Effector CD4-positive, alpha-beta T cell (primary cell): ENCODE measurements at regions not wholly inside any gene's neighbourhood (a gene's known extent, or its start where the extent isn't known, plus 50 kb on each side); places are given as distances from the start of the nearest gene placed in this dataset.

Experiments
- DNase-seq: peaks from one replicate; pipeline ENCODE4 v3.0.0-alpha.2; 2020

DNA sequence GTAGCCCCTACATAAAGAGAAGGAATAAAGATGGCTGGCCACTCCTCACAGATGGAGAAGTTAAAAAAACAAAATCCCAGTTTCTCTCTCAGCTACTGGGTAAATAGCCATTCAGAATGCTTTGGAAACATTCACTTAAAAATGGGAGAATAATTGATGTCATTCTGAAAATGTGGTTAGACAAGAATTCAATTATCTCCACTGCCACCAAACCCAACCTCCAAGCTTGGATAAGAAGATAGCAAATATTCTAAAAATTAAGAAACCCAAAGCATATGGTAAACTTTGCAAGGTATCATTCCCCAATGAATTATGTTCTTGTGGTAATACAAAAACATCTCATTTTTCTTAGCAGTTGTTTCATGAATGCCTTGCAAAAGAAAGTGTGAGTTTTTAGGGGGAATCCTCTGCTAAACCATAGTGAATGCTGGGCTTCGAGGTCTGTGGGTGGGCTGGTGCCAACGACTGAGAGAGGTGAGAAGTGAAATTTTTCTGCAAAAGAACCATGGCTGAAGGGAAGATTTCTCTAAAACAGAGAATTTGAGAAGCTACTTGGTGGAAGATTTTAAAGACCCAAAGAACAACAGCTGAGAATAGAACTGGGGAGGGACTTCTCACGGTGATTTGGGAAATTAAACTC is 497.9 kb upstream of the JARID2 start:
- DNase-seq = no peak

DNA sequence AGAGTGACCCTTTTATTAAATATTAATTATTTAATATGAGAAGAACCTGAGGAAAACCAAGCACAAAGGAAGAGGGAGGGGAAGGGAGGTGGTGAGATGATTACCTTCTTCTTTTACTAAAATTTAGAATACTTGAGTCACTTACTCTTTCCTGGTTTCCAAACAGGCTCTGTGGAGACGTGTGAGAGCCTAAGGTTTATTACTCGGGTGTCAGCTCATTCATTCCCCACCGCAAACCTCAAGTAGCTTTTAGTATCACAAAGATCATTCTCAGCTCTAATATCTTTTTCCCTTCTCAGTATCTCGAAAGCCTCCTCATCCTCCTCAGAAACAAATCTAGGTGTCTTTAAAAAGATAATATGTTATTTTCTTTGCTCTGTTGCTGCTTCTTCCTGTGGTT is 497.2 kb upstream of the JARID2 start:
- DNase-seq = no peak

DNA sequence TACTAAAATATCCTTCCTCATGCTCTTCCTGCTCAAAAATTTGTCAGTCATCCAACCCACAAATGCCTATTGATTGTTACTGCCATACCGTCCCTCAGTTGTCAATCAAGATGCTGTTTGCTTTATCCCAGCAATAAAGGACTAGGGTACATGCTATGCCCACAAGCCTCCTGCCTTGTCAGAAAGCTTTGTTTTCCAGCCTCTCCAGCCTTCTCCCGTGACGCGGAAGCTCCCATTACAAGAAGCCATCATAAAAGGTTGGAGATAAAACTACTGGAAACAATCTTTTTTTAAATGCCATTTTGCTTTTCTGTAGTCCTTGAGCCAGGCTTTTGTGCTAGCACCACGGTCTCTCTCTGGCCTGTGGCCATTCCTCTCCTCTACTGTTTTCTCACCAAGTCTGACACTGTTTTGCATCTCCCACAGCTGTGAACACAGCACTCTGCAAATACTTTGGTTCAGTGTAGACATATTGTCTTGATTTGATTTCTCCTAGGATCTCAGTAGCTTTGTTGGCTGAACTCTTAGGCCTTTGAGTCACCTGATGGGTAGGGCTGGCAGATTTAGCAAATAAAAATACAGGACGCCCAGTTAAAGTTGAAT is 495.7 kb upstream of the JARID2 start:
- DNase-seq = no peak

DNA sequence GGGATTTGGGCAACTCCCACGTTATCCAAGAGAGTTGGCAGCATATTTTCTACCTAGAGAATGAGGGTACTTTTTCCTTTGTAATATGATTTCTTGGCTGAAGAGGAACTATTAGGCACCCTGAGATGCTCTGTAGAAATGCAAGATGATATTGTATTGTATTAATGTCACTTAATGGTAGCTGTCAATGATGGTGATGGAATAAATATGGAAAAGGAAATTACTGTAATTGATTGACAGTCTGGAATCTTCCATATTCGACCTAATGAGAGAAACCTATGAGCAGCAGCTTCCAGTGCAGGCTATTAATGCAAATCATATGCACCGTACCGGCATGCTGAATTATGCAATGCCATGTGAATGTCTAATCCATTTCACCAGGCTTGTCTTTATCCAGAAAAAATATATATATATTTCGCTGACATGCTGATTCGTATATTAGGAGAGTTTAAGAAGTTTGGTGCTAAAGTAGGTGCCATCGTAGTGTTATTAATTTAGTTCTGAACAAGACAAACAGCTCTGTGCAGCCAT is 494.2 kb upstream of the JARID2 start:
- no peak for DNase-seq

DNA sequence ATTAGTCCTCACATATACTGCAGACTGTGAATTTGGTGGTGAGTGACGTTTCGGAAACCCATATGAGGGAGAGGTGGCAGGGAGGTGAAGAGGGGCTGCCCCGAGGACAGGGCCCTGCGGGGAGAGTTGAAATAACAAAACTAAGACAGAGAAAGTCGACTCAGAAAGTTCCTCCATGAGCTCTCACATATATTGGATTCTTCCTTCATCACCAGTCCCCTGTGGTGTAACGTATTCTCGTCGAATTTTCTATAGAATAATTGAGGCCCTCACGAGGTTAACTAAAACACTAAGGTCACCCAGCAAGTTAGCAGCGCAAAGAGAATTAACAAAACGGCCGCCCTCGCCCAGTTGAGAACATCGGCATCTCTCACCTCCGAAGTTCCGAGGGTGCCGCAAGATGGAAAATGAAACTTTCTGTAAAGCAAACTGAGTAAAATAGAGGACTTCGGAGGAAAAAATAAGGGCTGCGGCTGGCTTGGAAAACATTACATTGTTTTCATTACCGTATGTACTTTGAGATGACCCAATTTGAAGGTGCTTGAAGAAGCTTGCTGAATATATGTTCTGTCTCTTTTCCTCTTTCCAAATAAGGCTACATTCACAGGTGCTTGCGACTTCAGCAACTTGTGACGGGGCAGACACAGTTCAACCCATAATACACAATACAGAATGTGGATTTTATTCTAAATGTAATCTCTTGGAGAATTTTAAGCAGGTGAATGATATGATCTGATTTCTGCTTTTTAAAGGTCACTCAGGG is 490.9 kb upstream of the JARID2 start:
- no peak for DNase-seq

DNA sequence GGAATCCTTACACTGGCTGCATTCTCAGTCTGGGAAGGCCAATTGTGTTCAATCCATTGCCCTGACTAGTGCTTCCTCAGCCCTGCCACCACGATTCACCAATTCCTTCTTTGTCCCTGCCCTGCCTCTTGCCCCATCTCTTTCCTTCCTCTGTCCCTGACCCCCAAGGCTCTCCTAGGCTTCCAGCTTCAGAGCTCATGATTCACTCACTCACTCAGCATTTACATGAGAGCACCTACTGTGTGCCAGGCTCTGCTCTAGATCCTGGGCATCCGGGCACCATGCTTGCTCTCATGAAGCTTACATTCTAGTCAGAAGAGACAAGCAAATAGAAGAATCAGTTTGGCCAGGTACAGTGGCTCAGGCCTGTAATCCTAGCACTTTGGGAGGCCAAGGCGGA is 489.5 kb upstream of the JARID2 start:
- DNase-seq = no peak

DNA sequence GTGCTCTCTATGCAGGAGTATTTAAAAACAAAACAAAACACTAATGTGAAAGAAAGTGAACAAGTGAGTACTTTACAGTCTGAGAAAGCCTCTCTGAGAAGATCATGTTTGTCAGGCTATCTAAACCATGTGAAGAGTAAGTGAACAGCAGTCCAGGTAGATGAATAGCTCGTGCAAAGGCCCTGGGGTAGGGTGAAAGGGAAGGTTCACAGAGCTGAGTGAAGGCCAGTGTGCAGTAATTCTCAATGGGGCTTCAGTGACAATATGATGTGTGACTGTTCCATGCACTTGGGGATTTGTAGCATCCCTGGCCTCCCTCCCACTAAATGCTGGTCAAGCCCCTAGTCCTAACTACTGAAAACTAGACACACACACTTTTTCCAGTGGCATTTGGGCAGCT is 488.9 kb upstream of the JARID2 start:
- DNase-seq = no peak

DNA sequence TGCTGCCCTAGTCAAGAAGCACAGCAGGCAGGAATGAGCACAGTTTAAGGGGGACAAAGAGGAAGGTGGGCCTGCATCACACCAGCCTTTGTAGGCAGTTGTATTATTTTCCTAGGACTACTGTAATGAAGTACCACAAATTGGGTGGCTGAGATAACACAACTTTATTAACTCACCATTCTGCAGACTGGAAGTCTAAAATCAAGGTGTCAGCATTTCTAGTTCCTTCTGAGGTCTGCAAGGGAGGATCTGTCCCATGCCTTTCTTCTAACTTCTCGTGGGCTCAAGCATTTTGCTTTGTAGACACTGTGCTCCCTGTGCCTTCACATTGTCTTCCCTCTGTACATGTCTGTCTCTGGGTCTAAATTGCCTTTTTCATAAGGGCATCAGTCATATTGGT is 488.5 kb upstream of the JARID2 start:
- no peak for DNase-seq

DNA sequence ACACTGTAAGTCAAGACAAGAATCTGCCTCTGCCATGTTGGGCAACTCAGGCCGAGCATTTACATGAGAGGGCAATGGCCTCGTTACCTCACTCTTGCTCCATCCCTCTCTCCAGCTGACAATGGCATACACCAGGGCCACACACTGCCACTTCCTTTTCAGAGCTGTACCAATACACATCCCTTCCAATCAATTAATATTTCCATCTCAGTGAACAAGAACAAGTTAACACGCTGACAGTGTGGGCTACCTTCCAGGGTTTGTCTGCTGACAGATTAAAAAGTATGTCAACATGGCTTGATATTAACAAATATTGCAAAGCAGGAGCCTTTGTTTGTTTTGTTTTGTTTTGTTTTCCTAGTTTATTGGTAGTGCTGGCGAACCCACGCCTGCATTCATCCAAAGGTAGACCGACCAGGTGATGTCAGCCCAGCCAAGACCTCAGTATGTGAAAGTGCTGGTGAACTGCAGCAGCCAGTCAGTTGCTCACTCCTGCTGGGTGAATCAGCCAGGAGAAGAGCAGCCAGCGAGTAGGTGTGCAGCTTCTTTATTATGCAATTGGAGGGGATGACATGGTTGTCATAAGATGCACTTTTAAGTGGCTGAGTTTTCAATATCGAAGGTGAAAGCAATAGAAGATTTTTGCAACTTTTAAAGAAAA is 487.3 kb upstream of the JARID2 start:
- no peak for DNase-seq

DNA sequence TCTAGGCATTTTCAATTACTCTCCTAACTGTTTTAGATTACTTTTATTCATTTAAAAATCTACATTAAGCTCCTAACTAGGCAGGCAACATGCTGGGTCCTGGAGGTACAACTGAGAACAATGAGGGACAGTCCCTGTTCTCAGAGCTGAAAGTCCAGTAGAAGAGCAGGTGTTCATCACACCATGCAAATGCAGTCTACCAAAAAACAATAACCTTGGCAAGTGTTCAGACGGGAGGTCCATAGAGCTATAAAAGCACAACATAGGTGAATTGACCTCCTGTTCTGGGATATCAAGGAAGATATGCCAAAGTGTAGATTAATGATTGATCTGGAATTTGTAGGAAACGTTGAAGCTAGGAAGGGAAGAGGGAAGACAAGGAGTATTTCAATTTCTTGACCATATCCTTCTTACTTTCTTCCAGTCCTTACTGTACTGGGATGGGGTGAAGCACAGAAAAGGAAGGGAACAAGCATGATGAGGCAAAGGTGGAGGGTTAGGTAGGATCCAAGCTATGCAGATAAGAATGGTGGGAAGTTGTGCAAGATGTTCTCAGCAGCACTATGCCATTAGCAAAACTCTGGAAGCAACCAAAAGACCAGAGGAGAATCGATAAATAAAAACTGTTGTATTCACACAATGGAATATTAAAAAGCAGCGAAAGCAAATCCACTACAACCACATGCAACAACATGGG is 485.7 kb upstream of the JARID2 start:
- no peak for DNase-seq

DNA sequence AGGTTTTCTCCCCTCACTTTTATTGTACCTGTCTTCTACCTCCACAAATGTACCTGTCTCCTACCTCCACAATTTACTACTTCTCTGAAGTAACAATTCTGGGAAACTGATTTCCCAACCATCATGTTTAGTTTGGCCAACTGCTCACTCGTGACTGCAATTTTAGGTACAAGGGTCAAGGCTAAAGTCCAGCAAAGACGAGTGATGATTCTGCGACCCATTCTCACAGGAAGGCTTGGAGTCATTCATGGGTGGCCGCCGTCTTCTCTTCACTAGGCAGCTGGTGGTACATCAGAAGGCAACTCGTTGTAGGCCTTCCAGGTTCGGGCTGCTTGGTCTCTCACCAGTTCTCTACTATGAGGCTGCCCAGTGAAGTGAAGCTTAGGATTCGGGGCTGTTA is 483.8 kb upstream of the JARID2 start:
- DNase-seq = no peak

DNA sequence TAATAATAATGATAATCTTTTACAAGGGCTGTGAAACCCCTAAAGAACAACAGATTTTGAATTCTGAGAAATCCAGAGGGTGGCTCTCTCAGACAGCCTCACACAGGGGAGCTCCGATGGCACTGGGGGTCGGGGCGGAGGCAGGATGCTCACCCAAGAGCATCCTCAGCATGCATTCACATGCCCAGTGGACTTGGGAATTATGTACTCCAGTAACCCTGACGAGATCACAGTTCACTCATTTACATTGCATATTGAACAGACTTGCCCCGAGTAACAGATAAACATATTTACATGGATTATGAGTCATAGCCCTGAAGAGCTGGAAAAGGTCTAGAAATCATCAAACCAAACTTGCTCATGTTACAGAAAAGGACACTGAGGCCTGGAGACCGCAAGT is 482.7 kb upstream of the JARID2 start:
- no peak for DNase-seq

DNA sequence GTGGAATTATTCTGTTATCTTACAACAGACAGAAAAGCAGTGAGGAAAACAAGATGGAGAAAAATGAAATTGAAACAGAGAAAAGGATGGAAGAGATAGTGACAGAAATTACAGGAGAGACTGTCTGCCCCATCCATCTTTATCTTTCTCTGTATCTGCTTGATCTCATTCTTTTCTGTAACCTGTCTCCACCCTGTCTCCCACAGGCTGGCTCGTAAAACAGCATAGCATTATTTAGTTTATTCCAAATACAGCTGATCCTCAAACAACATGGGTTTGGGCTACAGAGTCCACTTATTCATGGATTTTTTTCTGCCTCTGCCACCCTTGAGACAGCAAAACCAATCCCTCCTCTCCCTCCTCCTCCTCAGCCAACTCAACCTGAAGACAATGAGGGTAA is 482.3 kb upstream of the JARID2 start:
- no peak for DNase-seq

DNA sequence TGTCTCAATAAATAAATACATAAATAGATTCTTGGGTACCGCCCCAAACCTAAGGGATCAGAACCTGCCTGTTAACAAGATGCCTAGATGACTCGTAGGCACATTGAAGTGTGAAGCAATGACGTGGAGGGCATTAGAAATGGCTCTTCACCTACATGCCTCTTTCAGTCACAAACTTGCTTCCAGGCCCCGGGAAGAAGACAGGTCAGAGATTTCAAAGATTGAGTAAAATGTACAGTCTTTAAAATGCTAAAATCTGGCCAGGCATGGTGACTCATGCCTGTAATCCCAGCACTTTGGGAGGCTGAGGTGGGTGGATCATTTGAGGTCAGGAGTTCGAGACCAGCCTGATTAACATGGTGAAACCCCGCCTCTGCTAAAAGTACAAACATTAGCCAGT is 480.8 kb upstream of the JARID2 start:
- DNase-seq = no peak

DNA sequence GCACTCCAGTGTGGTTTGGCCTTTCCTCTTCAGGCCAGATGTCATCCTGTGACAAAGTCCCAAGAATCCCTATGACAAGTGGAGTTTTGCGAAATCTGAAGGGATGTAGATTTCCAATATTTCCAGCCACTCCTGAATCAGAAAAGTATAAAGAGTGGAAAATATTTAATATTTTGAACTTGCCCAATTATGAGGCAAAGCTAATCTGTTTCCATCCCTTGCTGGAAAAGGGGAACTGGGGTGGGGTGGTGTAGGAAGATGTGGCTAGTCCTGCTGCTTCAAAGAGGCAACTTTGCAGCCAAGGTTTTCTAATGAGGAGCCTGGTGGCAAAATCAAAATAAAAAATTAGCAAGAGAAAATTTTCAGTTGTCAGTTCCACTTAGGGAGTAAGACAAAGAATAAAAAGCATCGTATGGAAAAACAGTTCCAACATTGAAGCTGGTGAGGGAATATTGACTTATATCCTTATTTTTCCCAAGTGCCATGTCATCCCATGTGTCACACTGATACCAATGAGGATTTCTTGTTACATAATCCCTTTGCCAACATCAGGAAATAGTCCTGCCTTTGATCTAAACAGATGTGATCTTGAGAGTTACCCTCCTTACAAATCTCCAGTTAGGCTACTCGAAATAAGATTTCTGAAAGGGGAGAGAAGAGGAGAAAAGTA is 480.0 kb upstream of the JARID2 start:
- no peak for DNase-seq

DNA sequence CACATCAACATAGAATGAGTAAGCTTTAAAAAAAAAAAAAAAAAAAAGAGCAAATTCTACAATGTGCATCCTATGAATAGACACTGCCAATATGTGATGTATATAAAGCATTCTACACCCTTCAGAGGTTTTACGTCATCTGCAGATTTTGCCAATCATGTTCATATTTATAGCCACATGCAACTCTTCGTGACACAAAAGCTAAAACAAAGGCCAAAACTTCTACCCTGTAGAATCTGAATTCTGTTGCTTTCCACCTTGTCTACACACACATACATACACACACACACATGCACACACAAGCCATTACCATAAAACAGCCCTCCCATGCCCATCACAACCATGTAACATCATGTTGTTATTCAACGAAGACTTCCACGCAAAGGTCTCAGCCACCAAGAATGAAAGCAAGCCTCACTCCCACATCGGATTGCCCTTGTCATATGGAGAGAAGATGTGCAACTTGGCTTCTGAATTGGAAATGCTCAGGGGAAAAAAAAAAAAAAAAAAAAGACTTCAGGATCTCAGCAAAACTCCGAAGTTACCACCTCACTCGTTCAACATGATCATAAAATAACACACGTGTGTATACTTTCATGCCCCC is 479.4 kb upstream of the JARID2 start:
- no peak for DNase-seq

DNA sequence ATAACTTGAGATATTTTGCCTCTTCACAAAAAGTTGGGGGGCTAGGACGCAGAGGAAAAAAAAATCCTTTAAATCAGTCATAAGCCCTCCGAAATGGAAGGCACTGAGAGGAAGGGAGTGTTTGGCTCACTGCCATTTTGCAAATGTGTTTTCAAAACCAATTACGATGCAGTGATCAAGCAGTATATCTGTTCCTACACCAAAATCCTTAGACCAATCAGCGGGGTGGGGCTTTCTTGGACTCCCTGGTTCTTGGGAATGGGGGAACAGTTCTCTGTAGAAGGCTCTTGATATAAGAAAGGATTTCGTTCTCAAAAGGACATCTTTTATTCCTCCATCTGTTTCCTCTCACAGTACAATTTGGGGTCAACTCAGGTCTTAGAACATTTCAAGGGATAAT is 478.6 kb upstream of the JARID2 start:
- no peak for DNase-seq

DNA sequence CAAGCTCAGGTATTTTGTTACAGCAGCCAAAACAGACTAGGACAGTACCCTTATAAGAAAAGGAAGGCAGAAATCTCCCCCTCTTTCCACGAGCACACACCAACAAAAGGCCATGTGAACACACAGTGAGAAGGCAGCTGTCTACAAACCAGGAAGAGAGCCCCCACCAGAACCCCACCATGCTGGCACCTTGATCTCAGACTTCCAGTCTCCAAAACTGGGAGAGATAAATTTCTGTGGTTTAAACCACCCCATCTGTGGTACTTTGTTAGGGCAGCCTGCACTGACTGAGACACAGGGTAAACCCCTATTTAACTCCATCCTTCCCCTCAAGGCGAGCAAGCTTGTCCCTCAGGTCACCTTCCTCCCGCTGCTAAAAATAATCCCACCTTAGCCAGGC is 475.8 kb upstream of the JARID2 start:
- no peak for DNase-seq

DNA sequence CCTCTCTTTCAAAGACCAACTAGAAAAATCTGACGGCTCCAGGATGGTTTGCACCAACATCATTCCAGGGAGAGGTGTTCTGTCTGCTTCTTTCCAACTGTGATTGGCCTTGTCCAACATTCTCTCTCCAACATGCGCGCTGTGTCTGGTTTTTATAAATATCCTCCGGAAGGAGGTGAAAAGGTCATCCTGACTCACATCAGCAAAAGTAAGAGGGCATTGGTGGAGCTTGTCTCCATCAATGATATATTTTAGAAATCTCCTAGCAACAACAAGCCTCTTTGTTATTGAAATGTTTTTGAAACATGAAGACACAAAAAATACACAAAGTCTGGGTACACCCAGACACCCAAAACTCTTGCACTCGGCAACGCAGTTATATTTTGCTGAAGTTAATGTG is 475.3 kb upstream of the JARID2 start:
- DNase-seq = no peak

DNA sequence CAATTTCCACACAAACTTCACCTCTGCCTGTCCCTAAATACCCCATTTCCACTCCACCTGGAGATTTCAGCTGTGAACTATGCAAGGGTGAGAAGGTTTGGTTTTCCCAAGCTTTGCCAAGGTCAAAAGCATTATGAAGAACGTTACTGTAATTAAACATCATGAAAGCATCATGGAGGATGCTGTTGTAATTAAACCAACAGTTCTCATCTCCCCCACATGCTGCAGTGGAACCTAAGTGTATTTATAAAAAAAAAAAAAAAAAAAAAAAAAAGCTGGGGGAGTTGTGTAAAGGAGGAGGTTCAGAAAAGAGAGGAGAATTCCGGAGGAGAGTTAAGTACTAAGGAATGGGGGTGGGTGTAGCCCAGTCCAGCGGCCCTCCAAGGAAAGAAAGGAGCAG is 474.9 kb upstream of the JARID2 start:
- no peak for DNase-seq

DNA sequence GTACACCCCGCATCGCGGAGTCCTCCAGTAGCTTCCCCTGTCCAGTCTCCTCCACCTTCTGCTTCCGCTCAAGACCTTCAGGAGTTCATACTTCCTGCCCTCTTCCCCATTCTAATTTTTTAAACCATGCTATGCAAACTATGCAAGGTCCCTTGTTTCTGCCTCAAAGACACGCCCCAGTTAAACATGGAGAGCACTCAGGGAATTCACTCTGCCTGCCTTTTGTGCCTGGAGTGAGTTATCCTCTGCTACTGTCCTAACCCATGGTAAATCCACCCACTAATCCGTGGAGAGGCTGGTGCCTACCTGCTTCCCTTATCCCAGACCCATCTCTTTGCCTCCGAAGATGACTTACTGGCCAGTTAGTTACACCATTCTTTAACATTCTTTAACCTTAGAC is 473.7 kb upstream of the JARID2 start:
- no peak for DNase-seq

DNA sequence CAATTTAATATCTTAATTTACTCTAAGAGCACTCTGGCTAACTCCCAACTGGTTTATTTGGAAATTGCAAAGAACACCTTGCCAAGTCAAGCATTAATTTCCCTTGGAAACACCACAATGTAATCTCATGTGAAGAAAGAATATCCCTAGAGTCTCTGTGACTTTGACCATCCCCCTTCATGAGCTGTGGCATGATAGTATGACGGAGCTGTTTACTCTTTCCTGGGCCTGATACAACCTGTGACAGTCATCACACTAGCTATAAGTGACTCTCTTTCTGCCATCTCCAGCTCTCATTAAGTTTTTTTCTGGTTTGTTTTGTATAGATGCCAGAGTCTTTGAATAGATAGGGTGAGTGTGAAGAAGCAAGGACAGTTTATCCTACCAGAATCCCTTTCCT is 470.3 kb upstream of the JARID2 start:
- DNase-seq = no peak
